OCI-LY1 (cell line): ENCODE measurements at regions not wholly inside any gene's neighbourhood (a gene's known extent, or its start where the extent isn't known, plus 50 kb on each side); places are given as distances from the start of the nearest gene placed in this dataset.

ENCODE experiments used
- H2AFZ ChIP-seq: fragments of 200-600 bp; sonication (generic), shearing (Covaris generic); 2 replicates; pipeline ENCODE4 v1.6.0; 2014; ENCODE audit warnings: antibody characterized with exemption, mild to moderate bottlenecking, low read length
- H3F3A ChIP-seq: fragments of 200-600 bp; sonication (generic), shearing (Covaris generic); 2 replicates; pipeline ENCODE4 v1.6.0; 2014; ENCODE audit warnings: mild to moderate bottlenecking, antibody characterized with exemption, low read length, moderate library complexity; ENCODE audit not compliant: insufficient read depth
- H3K27ac ChIP-seq: fragments of 200-600 bp; sonication (generic); 2 replicates; pipeline ENCODE4 v1.5.1; 2014; ENCODE audit warnings: low read length, mixed run types, mild to moderate bottlenecking, low read depth; ENCODE audit not compliant: poor library complexity, severe bottlenecking
- H3K27me3 ChIP-seq: fragments of 200-600 bp; sonication (generic); 2 replicates; pipeline ENCODE4 v1.6.0; 2014; ENCODE audit warnings: antibody characterized with exemption, mild to moderate bottlenecking, low read length, moderate library complexity; ENCODE audit not compliant: insufficient read depth
- H3K36me3 ChIP-seq: fragments of 200-600 bp; sonication (generic); 2 replicates; pipeline ENCODE4 v1.6.1; 2014; ENCODE audit warnings: mild to moderate bottlenecking, antibody characterized with exemption, low read length, moderate library complexity, mixed read lengths; ENCODE audit not compliant: insufficient read depth
- H3K4me1 ChIP-seq: fragments of 200-600 bp; sonication (generic); 2 replicates; pipeline ENCODE4 v1.5.1; 2014; ENCODE audit warnings: mild to moderate bottlenecking, low read length, moderate library complexity; ENCODE audit not compliant: insufficient read depth, severe bottlenecking
- H3K4me2 ChIP-seq: fragments of 200-600 bp; sonication (generic), shearing (Covaris generic); 2 replicates; pipeline ENCODE4 v1.6.1; 2014; ENCODE audit warnings: low read length
- H3K4me3 ChIP-seq: fragments of 200-600 bp; sonication (generic); 2 replicates; pipeline ENCODE4 v1.5.1; 2014; ENCODE audit warnings: low read length, low read depth, mild to moderate bottlenecking, mixed read lengths; ENCODE audit not compliant: poor library complexity, severe bottlenecking
- H3K79me2 ChIP-seq: fragments of 200-600 bp; shearing (Covaris generic); 2 replicates; pipeline ENCODE4 v1.6.1; 2016; ENCODE audit warnings: mixed run types, low read length, mixed read lengths; ENCODE audit not compliant: insufficient read depth
- H3K9ac ChIP-seq: fragments of 200-600 bp; sonication (generic), shearing (Covaris generic); 2 replicates; pipeline ENCODE4 v1.6.1; 2014; ENCODE audit warnings: mild to moderate bottlenecking, low read length, mixed read lengths
- H3K9me2 ChIP-seq: fragments of 200-600 bp; sonication (generic), shearing (Covaris generic); 2 replicates; pipeline ENCODE4 v1.6.1; 2014; ENCODE audit warnings: low read depth, mild to moderate bottlenecking, low read length, mixed read lengths
- H3K9me3 ChIP-seq: fragments of 200-600 bp; shearing (Covaris generic); 2 replicates; pipeline ENCODE4 v1.6.1; 2014; ENCODE audit warnings: low read length, mixed read lengths
- H4K20me1 ChIP-seq: fragments of 200-600 bp; sonication (generic), shearing (Covaris generic); 2 replicates; pipeline ENCODE4 v1.6.0; 2016; ENCODE audit warnings: mild to moderate bottlenecking, low read length; ENCODE audit not compliant: insufficient read depth
- CTCF ChIP-seq: fragments of 200-600 bp; sonication (generic), shearing (Covaris generic); IDR thresholded peaks from 2 replicates; pipeline ENCODE4 v1.5.1; 2017; ENCODE audit warnings: mild to moderate bottlenecking, antibody characterized with exemption, low read length, moderate library complexity, mixed read lengths
- EZH2 ChIP-seq: fragments of 200-600 bp; sonication (generic), shearing (Covaris generic); IDR thresholded peaks from 2 replicates; pipeline ENCODE4 v1.8.0; 2017; ENCODE audit warnings: borderline replicate concordance, mixed run types, mild to moderate bottlenecking, antibody characterized with exemption, low read length, moderate library complexity, mixed read lengths

GRCh38 chr7:4434306-4434705, 247.8 kb upstream of the FOXK1 start:
- H3K27ac ChIP-seq: no peak overlapping the region
- no peaks in the 10 kb centered on the region for H3K79me2 ChIP-seq
- H3K9me2 ChIP-seq: no peaks in the 10 kb centered on the region
- H2AFZ ChIP-seq: no peak overlapping the region
- H3K9me3 ChIP-seq: no peaks in the 10 kb centered on the region
- H3K4me1 ChIP-seq: no peaks in the 10 kb centered on the region
- H4K20me1 ChIP-seq: no peaks in the 10 kb centered on the region
- H3K36me3 ChIP-seq: no peaks in the 10 kb centered on the region
- no peak for TF ChIP-seq CTCF
- no peak for TF ChIP-seq EZH2
- H3K4me3 ChIP-seq: no peak overlapping the region
- H3K9ac ChIP-seq: no peak overlapping the region
- H3K27me3 ChIP-seq: no peaks in the 10 kb centered on the region
- no peak overlapping the region for H3K4me2 ChIP-seq
- no peaks in the 10 kb centered on the region for H3F3A ChIP-seq

GRCh38 chr7:4436361-4436895, 245.7 kb upstream of the FOXK1 start:
- no peaks in the 10 kb centered on the region for H3K79me2 ChIP-seq
- TF ChIP-seq CTCF (no peak), EZH2 (no peak)
- no peak overlapping the region for H3K9ac ChIP-seq
- no peaks in the 10 kb centered on the region for H3K36me3 ChIP-seq
- H3K4me2 ChIP-seq: no peak overlapping the region
- no peaks in the 10 kb centered on the region for H3K27me3 ChIP-seq
- no peaks in the 10 kb centered on the region for H3K9me2 ChIP-seq
- no peak overlapping the region for H3K4me3 ChIP-seq
- H3K9me3 ChIP-seq: no peaks in the 10 kb centered on the region
- no peaks in the 10 kb centered on the region for H4K20me1 ChIP-seq
- no peak overlapping the region for H3K27ac ChIP-seq
- no peak overlapping the region for H2AFZ ChIP-seq
- H3F3A ChIP-seq: no peaks in the 10 kb centered on the region
- H3K4me1 ChIP-seq: no peaks in the 10 kb centered on the region

GRCh38 chr7:4436936-4437335, 245.2 kb upstream of the FOXK1 start:
- H2AFZ ChIP-seq: no peak overlapping the region
- no peaks in the 10 kb centered on the region for H3K9me3 ChIP-seq
- no peak overlapping the region for H3K9ac ChIP-seq
- H3K79me2 ChIP-seq: no peaks in the 10 kb centered on the region
- TF ChIP-seq EZH2 (no peak), CTCF (no peak)
- H3K36me3 ChIP-seq: no peaks in the 10 kb centered on the region
- no peaks in the 10 kb centered on the region for H3K27me3 ChIP-seq
- H3K9me2 ChIP-seq: no peaks in the 10 kb centered on the region
- no peaks in the 10 kb centered on the region for H4K20me1 ChIP-seq
- H3K4me3 ChIP-seq: no peak overlapping the region
- H3K4me1 ChIP-seq: no peaks in the 10 kb centered on the region
- no peak overlapping the region for H3K4me2 ChIP-seq
- H3K27ac ChIP-seq: no peak overlapping the region
- H3F3A ChIP-seq: no peaks in the 10 kb centered on the region
